OCI-M1 (cell line): ENCODE measurements at regions not wholly inside any gene's neighbourhood (a gene's known extent, or its start where the extent isn't known, plus 50 kb on each side); places are given as distances from the start of the nearest gene placed in this dataset.

ENCODE experiments used
- DNase-seq: peaks from one replicate; lab custom pipeline; 2025; lab: John Stamatoyannopoulos, UW

- no peak for DNase-seq
Measured at GRCh38 chr2:139721411-139721995, 941.3 kb upstream of the NXPH2 start.

- no peak for DNase-seq
Measured at GRCh38 chr2:139720056-139720455, 939.9 kb upstream of the NXPH2 start.

DNA sequence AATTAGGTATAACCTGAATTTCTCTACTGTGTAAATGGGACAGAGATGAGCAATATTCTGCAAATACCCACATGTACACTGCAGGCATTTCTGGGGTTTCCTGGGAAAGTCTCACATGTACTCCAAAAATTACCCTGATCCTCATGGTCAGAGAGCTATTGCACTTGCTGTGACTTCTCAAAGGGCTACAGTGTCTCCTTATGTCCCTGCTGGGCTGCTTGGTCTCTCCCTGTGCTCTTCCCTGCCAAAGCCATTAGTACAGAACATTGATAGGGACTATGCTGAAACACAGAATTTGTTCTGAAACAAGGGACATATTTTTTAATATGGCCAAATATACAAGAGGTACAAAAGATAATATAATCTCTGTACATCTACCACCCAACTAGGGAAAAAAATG is 924.4 kb upstream of the NXPH2 start:
- DNase-seq, result no peak

DNA sequence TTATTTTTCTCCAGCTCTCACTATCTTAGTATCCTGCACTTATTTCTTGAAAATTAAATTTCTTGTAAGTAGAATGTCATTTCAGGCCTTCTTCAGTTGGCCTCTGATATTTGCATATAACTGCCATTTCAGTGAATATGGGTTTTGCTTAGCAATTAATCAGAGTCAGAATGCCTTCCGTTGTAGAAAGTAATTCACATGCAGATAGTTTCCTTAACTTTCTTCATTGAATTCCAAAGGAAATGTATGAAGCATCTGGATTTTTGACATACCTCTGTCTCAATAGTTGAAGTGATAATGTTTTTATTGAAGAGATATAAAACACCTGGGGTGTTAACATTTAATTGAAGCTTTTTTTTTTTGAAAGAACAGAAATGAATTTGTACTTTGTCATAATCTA is 914.1 kb upstream of the NXPH2 start:
- no peak for DNase-seq

DNA sequence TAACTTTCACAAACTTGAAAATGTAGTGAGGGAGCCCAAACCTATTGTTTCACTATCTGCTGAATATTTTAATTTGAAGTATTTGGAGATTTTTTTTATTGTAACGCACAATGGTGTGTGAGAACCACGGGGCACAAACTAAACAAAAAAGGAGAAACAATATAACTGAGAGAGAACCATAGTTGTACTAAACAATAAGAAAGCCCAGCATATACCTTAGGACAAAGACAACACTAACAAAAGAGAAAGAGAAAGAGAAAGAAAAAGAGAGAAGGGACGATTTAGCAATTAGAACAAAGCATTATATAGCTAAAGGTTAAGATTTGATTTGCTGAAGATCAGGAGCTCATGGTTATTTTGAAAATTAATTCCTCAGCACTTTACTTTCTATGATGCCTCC is 906.0 kb upstream of the NXPH2 start:
- peak; percentile 39 for DNase-seq

DNA sequence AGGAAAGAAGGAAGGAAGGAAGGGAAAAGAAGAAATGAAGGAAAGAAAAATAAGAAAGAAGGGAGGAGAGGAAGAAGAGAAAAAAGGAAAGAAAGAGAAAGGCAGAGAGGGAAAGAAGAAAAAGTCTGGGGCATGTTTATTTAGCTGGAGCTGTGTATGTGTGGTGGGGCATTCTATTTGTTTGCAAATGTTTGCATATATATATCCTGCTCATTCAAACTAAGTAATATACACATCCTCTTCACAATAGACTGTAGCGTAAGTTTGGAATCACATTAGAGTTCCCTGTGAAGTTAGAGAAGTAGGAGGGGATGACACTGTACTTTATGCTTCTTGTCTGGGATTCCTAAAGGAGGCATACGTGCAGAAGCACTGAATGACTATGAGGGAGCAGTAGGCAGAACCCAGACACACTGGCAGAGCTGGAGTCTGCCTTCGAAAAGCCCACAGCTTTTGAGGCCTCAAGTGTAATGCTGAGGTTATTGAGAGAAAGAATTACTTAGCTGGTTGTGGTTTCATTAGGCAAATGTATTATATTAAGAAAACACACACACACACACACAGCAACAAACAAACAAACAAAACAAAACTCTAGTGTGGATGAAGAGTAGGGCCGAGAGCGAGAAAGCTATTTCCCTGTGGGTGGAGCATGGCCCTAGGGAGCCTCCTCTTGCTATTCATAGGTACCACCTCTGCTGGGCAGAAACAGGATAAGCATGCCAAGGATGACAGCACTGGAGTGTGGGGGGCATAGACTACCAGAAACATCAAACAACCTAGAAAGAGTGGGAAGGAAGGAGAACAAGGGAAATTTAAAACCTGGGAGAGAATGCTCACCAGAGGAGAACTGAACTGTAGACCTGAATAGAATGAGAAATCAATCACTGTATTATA is 905.1 kb upstream of the NXPH2 start:
- DNase-seq, result no peak

DNA sequence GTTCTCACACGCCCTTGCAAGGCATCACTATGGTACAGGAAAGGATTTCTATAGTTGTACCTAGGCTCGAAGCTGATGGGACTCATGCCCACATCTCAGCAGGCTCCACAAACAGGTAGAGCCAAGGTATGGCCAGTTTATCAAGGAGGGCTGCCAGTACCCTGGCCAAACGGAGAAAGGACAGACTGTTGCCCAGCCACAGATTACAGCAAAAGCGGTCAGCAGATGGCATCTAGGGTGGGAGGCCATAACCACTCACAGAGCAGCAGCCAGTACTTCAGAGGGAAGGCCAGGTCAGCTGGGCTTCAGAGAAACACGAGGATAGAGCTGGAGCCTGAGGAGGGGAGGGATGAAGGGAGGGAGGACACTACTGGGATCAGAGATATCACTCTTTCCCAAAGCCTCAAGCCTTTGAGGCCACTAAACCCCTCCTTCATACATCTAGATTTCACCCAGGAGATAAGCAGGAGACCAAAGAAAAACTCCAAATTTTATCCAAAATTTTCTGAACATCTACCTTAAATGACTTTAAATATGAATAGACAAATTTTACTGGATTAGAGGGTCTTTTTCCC is 904.2 kb upstream of the NXPH2 start:
- peak; percentile 50 for DNase-seq

DNA sequence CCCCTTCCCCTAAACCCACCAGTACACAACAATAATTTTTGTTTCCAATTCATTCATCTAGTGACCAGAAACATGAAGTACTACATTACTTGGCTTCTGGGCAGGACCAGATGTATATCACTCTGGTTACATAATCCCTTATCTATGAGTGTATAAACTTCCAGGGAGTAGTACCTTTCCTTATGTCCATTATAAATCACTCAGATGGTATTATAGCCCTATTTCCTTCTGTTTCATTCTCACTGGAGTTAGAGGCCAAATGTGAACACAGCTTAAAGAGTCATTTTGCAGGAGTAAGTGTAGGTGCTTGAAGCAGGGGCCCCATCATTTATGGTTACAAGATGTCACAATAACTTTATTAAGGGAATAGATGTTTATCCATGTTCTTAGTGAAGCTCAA is 894.4 kb upstream of the NXPH2 start:
- no peak for DNase-seq

DNA sequence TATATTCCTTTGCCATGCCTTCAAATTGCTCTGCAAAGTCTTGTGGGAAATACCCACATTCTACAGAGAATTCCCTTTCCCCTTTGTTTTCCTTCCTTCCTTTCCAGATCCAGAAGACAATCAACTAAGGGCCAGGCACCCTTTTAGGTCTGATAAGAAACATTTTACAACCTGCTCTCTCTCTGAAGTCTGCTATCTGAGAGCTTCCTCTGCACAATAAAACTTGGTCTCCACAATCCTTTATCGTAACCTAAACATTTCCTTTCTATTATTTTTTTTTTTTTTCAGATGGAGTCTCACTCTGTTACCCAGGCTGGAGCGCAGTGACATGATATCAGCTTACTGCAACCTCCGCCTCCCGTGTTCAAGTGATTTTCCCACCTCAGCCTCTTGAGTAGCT is 893.3 kb upstream of the NXPH2 start:
- peak; percentile 45 for DNase-seq

DNA sequence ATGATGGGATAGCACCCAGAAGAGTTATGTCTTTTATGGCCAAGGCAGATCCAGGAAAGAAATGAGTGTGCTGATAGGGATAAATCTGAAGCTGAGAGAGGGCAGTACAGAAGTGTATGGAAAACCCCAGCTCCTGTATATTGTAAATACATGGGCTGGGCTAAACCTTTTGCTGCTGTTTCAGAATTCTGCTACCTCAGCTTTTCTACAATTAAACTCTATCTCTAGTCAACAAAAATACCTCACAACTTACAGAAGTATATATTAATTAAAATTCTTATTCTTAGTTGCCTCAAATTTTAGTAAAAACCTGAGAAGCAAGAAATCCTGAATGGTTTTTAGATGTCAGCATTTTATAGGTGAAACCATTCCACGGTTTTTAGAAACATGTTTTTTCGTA is 889.5 kb upstream of the NXPH2 start:
- DNase-seq, result no peak

GRCh38 chr2:139652385-139652784 is 872.2 kb upstream of the NXPH2 start:
- DNase-seq, result no peak

- no peak for DNase-seq
Measured at GRCh38 chr2:139645617-139646016, 865.4 kb upstream of the NXPH2 start.

DNA sequence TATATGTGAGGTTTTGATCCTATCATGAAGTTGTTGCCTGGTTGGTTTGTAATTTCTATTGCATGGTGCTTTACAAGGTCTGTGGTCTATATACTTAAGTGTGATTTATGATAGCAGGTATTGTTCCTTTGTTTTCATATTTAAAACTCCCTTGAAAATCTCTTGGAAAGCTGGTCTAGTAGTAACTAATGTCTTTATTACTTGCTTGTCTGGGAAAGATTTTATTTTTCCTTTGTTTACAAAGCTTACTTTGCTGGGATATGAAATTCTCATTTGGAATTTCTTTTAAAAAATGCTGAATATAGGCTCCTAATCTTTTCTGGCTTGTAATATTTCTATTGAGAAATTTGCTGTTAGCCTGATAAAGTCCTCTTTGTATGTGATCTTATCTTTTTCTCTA is 862.9 kb upstream of the NXPH2 start:
- DNase-seq, result no peak

DNA sequence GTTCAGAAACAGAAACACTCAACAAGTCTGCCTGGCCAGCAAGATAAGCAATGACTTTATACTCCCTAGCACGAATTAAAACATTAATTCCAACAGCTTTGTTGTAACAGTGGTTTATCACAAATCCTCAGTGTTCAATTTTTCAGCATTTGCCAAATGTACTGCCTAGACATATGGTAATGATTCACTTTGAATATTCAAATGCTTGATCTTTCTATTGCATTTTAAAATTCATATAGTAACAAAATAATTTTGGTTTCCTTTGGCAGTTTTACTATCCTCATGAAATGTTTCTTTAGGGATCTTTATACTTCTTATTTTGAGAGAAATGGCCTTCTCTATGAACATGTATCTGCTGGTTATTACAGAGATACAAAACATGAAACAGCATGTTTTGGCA is 851.8 kb upstream of the NXPH2 start:
- peak; percentile 68 for DNase-seq

DNA sequence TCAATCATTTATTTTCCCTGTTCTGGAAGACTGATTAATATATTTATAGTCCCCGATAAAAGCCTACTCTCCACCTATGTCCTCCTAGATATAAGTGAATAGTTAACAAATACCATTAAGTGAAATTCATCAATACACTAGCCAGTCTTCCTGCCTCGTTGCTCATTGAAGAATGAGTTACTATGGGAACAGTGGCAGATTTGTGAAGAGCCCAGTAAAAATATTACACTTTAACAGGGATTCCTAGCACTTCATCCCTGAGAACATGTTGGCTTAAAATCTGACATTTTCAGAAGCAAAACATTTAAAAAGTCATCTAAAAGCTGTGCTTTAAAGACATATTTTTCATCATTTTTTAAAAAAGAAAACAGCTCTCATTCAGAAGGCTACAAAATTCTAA is 848.7 kb upstream of the NXPH2 start:
- no peak for DNase-seq

- no peak for DNase-seq
Measured at GRCh38 chr2:139626128-139626527, 845.9 kb upstream of the NXPH2 start.

- DNase-seq, result no peak
Measured at GRCh38 chr2:139622691-139623090, 842.5 kb upstream of the NXPH2 start.

DNA sequence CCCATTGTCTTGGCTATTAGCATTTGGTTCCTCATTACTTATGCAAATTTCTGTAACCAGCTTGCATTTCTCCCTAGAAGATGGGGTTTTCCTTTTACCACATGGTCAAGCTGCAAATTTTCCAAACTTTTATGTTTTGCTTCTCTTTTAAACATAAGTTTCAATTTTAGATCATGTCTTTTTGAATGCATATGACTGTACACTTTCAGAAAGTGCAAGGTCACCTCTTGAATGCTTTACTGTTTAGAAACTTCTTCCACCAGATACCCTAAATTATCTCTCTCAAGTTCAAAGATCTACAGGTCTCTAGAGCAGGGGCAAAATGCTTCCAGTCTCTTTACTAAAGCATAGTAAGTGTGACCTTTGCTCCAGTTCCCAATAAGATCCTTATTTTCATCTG is 837.6 kb upstream of the NXPH2 start:
- no peak for DNase-seq

GRCh38 chr2:139613264-139613663 is 833.1 kb upstream of the NXPH2 start:
- no peak for DNase-seq

- no peak for DNase-seq
Measured at GRCh38 chr2:139610512-139610911, 830.3 kb upstream of the NXPH2 start.

DNA sequence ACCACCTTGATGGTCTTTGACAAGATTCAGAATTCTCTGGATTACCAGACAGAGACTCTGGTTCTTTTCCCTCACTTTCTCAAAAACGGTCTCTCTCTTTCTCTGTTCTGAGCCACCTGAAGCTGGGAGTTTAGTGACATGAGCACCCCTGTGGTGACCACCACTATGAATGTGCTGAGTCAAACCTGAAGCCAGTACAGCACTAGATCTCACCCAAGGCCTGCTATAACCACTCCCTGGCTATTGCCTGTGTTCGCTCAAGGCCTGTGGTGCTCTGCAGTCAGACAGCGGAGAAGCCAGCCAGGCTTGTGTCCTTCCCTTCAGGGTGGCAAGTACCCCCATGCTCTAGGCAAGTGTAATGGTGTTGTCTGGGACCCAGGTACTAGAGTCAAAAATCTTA is 828.9 kb upstream of the NXPH2 start:
- no peak for DNase-seq

GRCh38 chr2:139605668-139606067 is 825.5 kb upstream of the NXPH2 start:
- DNase-seq, result no peak

- DNase-seq, result no peak
Measured at GRCh38 chr2:139600166-139600565, 820.0 kb upstream of the NXPH2 start.
